ENCODE measurements at regions not wholly inside any gene's neighbourhood (a gene's known extent, or its start where the extent isn't known, plus 50 kb on each side); places are given as distances from the start of the nearest gene placed in this dataset.

DNA sequence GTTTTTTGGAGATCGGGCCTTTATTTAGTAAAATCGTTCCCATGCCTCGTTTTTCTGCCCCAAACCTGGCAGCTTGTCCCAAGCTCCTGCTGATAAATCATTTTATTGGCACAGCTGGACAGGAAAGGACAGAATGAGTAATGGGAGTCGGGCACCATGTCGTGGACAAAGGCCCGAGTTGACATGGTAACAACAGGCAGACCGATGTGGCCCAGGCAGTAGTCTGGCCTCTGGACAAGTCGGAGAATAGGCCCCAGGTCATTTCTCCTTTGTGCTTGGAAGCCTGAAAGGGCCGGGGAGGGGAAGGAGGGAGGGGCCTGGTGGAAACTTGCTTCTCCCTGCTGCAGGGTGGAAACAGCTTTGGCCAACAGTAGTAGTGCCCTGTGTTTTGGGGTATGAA is 234.9 kb downstream of the SUDS3 start:
- DNase-seq = no peak

DNA sequence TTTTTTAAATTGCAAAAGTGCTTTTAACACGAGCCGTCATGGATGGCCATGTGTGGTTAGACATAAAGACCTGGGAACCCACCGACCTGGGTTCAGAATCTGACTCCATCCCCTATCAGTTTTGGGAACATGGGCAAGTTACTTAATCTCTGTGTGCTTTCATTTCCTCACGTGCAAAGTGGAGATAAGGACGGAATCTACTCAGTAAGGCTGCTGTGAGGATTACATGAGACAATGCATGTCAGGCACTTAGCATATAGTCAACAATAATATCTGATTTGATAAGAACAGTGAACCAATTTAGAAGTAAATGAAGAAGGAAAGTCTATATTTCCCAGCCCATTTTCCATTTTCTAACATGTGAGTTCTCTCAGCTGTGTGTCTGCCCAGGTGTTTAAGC is 235.4 kb downstream of the SUDS3 start:
- no peak for DNase-seq

DNA sequence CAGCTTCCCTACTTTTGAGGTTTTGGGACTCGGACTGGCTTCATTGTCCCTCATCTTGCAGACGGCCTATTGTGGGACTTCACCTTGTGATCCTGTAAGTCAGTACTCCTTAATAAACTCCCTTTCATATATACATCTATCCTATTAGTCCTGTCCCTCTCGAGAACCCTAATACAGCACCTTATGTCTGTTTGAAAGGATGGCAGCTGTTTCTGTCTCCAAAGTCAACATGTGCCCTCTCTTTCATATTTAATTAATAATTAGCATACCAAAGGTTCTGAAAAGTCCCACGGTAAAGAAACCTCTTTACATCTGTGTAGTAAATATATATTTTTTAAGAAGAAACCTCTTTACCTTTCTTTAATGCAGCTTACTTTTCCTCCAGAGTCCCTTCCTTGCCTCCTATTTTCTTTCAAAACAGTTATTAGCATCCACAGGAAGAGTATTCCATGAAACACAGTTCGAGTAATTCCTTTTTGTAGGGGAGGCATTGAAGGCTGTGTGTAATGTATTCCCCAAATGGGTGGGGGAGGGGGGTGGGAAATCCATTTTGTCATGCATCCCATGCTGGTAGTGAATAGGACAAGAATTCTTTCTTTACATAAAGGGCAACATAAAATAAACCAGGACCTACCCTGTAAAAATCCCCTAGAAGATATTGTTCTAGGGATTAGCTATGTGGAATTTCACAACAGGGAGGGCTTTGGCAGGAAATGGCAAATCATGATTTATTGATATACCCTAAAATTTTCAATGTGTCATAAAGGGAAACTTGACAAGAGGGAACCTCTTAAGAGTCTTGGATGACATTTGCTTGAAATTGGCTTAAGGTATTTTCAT is 241.5 kb downstream of the SUDS3 start:
- no peak for DNase-seq

DNA sequence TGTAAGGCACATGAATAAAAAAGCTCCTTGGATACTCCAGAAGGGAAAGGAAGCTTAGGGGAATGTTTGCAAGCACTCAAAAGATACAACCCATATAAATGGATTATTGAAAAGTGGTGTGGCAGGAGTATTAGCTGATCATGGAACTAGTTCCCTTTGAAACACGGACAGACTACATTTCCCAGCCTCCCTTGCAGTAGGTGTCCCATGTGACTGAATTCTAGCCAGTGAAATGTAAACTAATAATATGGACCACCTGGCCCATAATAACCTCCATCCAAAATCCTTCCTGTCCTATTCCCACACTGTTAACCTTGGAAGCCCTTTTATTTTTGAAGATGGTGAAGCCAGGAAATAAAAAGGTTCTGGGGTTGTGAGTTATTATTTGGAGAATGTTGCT is 242.3 kb downstream of the SUDS3 start:
- DNase-seq = no peak

DNA sequence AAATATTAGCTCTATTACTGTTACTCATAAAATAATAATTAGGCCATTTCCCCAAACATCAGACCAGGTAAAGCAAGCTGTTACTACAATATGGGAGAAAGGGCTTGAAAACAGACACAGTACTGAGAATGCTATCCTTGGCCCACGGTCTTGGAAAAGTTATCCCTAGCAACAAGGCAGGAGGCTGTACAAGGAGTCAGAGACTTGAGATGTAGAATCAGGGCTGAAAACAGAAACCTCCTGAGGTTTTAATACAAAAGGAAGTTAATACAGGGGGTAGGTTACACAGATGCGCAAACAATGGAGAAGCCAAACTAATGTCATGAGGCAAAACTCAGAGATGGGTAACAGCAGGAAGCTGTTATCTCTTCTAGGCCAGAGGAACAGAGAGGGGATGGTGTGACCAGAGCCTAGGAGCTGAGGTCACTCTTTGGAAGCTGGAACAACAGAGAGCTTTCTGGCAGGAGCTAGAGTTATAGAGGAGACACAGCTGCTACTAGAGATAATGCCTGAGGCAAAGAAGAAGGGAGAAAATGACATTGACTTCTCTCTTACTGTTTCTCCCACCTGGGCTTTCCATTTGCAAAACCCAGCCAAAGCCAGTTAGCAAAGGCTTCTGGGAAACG is 248.8 kb downstream of the SUDS3 start:
- no peak for DNase-seq

DNA sequence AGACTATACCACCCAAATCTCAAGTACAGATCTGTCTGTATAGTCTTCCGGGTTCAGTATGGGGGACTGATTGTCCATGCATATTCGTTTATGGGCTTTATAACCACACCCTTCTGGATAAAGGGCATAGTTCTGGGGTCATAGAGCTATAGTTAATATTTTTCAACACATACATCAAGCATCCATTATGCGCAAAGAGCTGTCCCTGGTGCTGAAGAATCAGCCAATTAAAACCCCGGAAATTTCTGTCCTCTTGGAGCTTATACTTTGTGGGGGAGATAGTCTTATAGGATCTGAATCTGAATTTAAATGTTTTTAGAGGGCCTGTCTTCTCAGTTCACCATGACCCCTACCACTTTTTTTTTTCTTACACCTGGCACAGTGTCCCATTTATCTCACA is 256.7 kb downstream of the SUDS3 start:
- DNase-seq = no peak

DNA sequence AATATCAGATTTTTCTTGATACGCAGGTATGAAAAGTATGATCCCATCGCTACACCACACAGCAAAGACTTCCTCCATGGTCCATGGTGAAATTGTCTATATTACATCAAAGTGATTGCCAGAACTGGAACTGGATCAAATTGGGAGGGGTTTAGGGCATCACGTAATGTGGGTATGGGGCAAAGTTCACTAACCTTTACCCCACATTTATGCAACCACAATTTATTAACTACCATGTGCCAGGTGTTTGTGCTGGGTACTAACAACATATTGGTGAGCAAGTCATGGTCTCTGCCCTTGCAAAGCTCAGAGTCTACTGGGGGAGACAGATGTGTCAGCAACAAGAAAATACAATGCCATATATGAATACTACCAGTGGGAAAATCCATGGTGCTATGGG is 258.9 kb downstream of the SUDS3 start:
- no peak for DNase-seq

DNA sequence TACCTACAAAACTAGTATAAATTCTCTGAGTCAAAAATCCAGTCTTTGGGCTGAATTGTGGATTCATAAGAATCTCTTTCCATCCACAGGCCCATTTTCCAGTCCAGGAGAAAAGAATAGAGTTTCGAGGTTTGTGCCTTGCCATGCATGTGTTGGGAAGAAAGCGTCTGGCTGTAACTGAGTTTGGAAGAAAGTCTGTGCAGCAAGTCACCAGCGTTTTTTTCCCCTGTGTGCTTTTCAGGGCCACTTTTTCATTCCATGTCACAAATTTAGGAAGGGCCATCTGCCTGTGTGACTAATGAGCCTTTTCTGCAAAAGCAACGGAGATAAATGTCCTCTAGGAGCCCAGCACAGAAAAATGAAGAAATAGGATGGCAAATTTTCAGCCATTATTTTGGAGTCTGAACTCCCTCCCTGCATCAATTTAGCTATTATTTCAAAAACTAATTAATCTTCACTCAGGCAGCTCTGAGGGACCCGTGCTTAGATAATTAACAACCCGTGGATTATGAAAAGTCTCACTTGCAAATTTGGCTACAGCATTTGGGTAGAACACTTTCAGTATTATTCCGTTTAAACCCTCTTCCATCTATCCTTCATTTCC is 261.5 kb downstream of the SUDS3 start:
- no peak for DNase-seq

DNA sequence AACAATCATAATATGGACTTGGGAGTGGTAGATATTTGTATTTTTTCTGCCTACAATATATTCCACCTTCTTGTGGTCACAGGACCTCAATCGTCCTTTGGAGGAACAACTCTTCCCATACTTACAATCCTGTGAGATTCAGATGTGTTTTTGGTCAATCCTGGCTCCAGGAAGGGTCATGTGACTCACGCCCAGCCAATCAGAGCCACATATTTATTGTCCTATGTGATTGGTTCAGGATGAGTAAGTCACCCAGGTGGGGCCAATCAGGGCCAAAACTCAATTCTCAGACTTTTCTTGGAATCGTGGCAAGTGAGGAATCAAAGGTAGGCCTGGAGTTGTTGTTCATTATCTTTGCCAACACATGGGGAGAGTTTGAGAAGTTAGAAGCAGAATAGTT is 264.9 kb downstream of the SUDS3 start:
- DNase-seq = no peak

DNA sequence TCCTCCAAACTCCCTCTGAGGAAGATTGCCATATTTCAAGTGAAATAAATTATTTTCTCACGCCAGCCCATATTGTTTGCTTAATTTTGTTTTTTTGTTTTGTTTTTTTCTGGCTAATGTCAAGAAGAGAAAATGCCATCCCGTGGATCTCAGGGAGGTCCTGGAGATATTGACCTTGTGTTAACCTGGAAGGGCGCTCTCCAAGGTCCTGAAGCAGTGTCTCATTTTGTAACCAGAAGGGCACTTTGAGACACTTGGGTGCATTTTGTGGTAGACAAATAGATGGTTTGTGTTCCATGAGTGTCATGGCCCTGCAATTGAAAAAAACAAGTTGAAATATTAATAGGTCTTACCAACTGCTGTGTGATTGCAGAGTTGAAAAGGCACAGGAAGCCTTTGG is 268.9 kb downstream of the SUDS3 start:
- DNase-seq = no peak

DNA sequence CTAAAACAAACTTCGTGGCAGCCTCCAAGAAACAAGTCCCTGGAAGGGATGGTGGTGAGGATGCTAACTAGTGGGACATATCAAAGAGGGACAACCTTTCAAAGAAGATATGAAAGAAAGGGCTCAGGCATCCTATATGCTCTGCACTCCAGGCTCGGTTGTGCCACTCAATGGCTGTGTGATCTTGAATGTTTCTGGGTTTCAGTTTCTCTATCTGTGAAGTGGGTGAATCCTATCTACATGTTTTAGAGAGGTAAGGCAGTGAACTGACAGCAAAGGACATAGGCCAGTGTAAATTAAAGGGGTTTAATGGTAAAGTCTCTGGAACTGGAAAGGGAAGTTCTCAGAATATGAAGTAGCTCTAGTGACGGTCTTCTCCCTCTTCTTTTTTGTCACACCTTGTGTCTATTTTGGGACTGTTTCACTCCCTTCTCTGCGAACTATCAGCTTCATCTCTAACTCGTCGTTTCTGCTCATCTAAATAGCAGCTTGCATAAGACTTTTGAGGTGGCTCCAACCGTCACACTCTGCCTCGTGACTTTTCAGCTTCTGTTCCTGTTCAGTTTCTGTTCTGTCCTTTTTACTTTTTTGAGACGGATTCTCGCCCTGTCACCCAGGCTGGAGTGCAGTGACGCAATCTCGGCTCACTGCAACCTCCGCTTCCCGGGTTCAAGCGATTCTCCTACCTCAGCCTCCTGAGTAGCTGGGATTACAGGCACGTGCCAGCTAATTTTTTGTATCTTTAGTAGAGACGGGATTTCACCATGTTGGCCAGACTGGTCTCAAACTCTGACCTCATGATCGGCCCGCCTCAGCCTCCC is 273.6 kb downstream of the SUDS3 start:
- DNase-seq = no peak

DNA sequence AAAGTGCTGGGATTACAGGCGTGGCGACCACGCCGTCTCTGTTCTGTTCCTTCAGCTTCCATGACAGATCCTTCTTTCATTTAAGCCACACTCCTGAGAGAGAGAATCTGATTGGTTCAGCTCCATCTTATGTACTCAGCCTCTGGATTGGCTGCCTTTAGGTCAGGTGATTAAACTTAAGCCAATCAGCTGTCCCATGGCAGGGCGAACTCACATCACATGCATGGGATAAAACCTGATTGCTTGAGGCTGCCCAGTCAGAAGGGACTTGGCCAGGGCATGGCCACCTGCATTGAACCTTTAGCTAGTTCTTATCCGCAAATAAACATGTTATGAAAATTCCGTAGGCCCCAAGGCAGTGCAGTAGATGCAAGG is 274.2 kb downstream of the SUDS3 start:
- DNase-seq = no peak

DNA sequence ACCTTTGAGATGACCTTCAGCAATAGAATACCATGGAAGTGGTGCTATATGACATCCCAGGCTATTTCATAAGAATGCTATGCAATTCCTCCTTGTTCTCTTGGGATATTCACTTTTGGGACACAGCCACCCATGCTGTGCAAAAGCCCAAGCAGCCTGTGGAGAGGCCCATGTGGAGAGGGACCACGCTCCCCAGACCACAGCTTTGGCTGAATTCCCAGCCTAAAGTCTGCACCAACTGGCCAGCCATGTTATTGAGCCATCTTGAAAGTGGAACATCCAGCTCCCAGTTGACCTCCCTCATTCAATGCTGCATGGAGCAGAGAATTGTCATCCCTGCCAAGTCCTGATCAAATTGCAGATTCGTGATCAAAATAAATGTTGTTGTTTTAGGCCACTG is 275.1 kb downstream of the SUDS3 start:
- DNase-seq = no peak

DNA sequence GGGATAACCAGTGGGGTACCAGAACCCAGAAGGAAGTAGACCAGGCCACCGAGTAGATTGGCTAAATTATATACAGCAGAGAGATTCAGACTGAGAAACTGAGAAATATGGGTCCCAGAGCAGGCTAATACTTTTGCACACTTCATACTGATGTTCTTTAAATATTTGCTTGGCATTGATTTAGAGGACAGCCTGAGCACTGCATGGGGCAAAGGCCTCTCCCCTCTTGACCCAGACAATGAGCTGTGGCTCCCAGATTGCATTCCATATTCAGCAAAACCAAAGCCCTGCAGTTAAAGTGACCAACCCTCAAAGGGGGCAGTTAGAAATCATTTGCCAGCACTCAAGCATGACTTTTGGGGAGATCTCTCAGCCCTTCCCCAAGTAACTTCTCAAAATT is 279.2 kb downstream of the SUDS3 start:
- no peak for DNase-seq

DNA sequence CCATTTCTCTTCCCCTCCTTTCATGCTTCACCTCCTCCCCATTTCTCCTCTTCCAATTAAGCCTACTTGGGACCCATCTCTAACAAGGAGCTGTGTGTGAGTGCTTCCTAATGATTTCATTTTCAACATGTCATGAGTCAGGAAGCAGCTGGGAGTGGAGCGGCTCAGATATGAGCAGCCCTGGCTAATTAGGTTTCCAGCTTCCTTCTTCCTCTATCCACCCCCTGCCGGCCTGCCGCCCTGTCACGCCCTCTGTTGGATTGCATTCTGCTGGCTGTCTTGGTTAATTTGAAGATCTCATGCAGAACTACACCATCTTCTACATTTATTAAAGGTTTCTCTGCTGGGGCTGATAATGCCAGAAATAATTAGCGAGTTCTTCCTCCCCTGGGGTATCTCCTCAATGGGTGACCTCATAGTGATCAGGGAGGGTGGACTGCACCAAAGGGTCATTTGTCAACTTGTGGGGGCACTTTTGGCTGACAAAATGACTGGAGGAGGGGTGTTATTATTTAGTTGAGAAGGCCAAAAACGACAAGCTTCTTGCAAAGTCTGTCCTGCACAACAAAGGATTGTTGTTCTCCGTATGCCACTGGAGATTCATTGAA is 300.9 kb upstream of the SRRM4 start:
- no peak for DNase-seq

DNA sequence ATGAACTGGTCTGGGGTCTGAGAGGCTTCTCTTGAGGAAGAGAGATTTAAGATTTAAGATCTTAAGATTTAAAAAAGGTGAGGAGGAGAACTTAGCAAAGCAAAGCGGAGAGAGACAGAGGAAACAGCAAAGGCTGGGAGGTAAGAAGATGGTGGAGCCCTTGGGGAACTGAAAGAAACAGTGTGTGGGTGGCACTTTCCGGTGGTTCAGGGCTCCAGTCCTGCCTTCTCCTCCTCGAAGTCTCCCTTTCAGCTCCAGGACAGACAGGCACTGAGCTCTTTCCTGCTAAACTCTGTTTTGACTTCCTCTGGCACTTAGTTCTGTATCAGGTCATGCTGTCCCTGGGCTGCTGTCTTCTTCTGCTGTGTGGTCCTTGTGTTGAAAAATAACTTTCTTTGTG is 298.7 kb upstream of the SRRM4 start:
- no peak for DNase-seq

DNA sequence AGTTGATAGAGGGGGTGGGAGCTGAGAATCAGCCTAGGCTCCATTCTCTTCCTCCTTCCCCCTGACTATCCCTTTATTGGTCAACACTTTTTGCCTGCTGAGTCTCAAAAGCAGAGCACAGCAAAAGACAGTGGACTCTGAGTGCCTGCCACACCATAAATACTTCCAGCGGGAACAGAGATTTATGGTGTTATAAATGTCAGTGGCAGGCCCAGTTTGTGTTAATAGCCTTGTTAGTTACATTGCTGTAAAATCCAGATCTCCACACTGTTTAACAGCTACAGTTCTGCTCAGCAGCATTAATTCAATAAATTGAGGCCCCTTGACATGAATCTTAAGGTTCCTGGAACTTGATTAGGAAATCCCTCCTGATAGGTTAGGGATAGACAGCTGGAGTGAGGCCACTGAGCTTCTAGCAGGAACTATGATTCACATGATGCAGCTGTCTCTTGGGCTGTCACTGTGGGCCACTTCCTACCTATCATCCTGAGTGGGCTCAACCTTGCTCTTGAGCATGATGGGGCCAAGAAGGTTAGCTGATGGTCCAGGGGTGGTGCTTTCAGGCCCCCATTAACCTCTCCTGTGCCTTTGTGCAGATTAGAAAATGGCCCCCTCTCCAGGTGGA is 295.2 kb upstream of the SRRM4 start:
- no peak for DNase-seq

DNA sequence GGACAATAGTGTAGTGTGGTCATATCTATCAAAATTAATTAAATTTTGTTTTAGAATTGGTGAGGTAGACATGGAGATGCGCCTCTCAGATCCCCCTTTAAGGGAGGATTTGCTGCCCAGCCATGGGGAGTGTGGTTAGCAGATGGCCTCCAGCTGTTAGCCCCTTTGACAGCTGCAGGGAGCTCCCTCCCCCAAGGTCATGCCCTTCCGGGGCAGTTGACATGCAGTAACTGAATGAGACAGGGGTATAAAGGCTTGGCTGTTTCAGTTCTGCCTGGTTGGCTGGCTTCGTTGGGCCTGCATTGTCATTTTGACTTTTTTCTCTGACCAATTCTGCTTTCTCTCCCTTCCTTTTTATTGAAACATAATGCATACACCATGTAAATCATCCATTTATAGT is 291.5 kb upstream of the SRRM4 start:
- no peak for DNase-seq

DNA sequence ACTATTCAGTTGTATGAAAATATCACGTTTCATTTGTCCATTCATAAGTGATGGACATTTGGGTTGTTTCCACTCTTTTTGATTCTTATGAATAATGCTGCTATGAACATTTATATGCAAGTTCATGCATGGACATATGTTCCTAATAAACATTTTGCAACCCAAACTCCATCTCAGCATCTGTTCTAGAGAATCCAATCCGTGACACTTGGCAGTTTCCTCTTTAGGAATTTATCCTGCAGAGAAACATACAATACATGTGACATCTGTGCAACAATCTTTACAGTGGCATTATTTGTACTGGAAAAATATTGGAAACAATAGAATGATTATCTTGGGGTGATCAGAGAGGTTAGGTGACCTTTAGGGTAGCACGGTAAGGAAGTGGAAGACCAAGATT is 290.8 kb upstream of the SRRM4 start:
- DNase-seq = no peak

DNA sequence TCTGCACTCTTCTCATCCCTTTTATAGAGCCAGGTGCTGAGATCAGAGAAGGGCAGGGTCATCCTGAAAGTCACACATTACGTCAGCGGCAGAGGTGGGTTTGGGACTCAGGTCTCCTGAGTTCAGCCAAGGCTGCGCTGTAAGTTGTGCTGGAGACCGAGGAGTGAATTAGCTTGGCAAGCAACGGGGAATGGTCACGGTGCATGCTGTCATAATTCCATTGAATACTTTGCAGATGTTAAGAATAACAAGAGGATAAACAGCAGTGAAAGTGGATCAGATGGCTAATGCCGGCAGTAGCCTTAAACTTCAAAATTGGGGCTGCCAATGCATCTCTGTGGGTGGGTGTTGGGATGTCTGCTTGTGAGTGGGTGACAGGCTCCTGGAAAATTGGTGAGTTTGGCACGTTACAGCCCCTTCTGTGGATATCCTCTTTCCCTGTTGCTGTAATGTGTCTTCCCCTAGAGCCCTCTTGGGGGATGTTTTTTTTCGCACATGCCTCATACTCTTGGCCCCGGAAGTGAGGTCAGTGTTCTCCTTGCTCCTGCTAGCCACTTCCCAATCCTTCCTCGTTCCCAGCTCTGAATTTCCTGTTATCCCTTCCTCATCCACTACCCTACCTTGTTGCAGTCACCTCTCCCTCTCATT is 287.1 kb upstream of the SRRM4 start:
- no peak for DNase-seq

DNA sequence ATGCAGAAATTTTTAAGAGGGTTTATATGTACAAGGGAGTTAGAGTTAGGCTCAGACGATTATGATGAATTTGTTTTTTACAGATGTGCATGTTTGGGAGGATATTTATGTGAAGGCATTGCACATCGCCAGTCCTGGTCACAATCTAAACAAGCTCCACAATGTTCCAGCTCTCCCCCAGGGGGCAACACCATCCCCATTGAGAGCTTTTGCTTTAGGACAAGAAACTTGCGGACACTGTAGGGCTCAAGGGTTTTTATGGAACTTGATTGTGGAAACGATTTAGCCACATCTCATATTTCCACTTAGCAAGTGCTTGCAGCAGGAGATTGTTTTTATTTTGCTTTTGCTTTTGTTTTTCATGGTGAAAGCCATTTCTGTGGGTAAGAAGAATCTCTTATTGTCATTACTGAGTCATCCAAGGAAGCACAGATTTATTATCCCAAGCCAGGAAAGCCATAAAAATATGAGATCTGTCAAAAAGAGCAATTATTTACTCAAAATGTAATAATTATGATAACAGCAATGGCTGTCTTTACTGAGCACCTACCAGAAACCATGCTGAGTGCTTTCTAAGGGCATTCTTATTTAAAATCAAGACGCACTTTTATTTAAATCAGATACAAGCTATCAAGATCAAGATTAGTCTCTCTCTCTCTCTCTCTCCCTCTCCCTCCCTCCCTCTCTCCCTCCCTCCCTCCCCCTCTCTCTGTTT is 276.7 kb upstream of the SRRM4 start:
- peak; percentile 26 to 49 for DNase-seq
